GM12878 (cell line): ENCODE measurements at regions not wholly inside any gene's neighbourhood (a gene's known extent, or its start where the extent isn't known, plus 50 kb on each side); places are given as distances from the start of the nearest gene placed in this dataset.

Source experiments
- ATAC-seq: fragments of 200-7000 bp; cut with Tn5 transposase; 3 replicates; pipeline ENCODE4 v1.9.1; 2020; ENCODE audit warnings: mild to moderate bottlenecking, moderate library complexity
- BruUV-seq: library from RNA; stranded (reverse); fragments of 400-500 nt; replicated peaks from 2 replicates; lab custom pipeline; 2021; lab: Mats Ljungman, UMichigan
- CTCF ChIA-PET: fragments of 300-600 bp; sonication (Branson Sonifier 250); formaldehyde crosslinking; extraction: SDS; loops from one replicate; lab custom pipeline; 2021; ENCODE audit warnings: inconsistent platforms; lab: Yijun Ruan, JAX
- POLR2A ChIA-PET: fragments of 350-600 bp; formaldehyde crosslinking; extraction: SDS; loops from one replicate; lab custom pipeline; 2021; ENCODE audit warnings: inconsistent platforms; lab: Charles Lee
- RAD21 ChIA-PET: fragments of 300-600 bp; sonication (Branson Sonifier 250); formaldehyde crosslinking; loops from one replicate; lab custom pipeline; 2023; ENCODE audit warnings: antibody characterized with exemption; ENCODE audit not compliant: unreplicated experiment; lab: Charles Lee
- SMC1A ChIA-PET: fragments of 300-600 bp; sonication (Branson Sonifier 250); formaldehyde crosslinking; loops from one replicate; lab custom pipeline; 2023; ENCODE audit not compliant: unreplicated experiment, uncharacterized antibody; lab: Charles Lee
- DNase-seq: peaks from one replicate; pipeline ENCODE4 v3.0.0-alpha.2; 2011; ENCODE audit warnings: low read depth, low spot score
- FAIRE-seq: peaks from 3 replicates; lab custom pipeline; 2011; peaks lifted over from hg19 to GRCh38; lab: Jason Lieb, UNC
- H2AFZ ChIP-seq: 2 replicates; pipeline ENCODE4 v1.6.0; 2011; ENCODE audit warnings: low read depth, low read length, control low read depth; ENCODE audit not compliant: control insufficient read depth
- H3K27ac ChIP-seq: 2 replicates; pipeline ENCODE4 v1.5.1; 2011; ENCODE audit warnings: control low read depth; ENCODE audit not compliant: control insufficient read depth, insufficient read depth
- H3K27me3 ChIP-seq, 2 experiments: replicated peaks in 1 of 2; 2 replicates each; pipeline versions ENCODE4 v1.6.0 to v1.6.1; 2011; ENCODE audit warnings: low read length in 1 of 2; ENCODE audit not compliant: control insufficient read depth in 2 of 2, insufficient read depth in 2 of 2
- H3K36me3 ChIP-seq, 2 experiments: 2 replicates each; pipeline ENCODE4 v1.5.1; 2011; ENCODE audit warnings: low read length in 1 of 2; ENCODE audit not compliant: control insufficient read depth in 2 of 2, insufficient read depth in 2 of 2
- H3K4me1 ChIP-seq: 2 replicates; pipeline ENCODE4 v1.6.1; 2011; ENCODE audit warnings: mild to moderate bottlenecking, low read length, moderate library complexity, mixed read lengths; ENCODE audit not compliant: control insufficient read depth, insufficient read depth
- H3K4me2 ChIP-seq: 2 replicates; pipeline ENCODE4 v1.6.0; 2011; ENCODE audit warnings: control low read depth; ENCODE audit not compliant: control insufficient read depth, insufficient read depth
- H3K4me3 ChIP-seq: fragments of 200-600 bp; sonication (generic); 2 replicates; pipeline ENCODE4 v1.5.1; 2016
- H3K79me2 ChIP-seq: 2 replicates; pipeline ENCODE4 v1.6.0; 2011; ENCODE audit warnings: low read length; ENCODE audit not compliant: control insufficient read depth, insufficient read depth
- H3K9ac ChIP-seq: 2 replicates; pipeline ENCODE4 v1.8.0; 2011; ENCODE audit warnings: low read length, control low read depth, mixed read lengths; ENCODE audit not compliant: control insufficient read depth, insufficient read depth
- H3K9me3 ChIP-seq: replicated peaks from 3 replicates; pipeline ENCODE4 v1.5.1; 2011; ENCODE audit warnings: mild to moderate bottlenecking, low read length; ENCODE audit not compliant: control insufficient read depth, insufficient read depth
- H4K20me1 ChIP-seq: 2 replicates; pipeline ENCODE4 v1.6.0; 2011; ENCODE audit not compliant: control insufficient read depth, insufficient read depth
- BHLHE40 ChIP-seq, 2 experiments: fragments of 450-650 bp in 1 of 2; IDR thresholded peaks; 2 replicates each; pipeline ENCODE4 v1.6.1; 2011 to 2017; ENCODE audit warnings: low read depth in 2 of 2, borderline replicate concordance in 1 of 2, improper control_type of control experiment in 1 of 2, low read length in 1 of 2, mild to moderate bottlenecking in 1 of 2
- BMI1 ChIP-seq: fragments of 450-650 bp; IDR thresholded peaks from 2 replicates; pipeline ENCODE4 v1.6.1; 2016; ENCODE audit warnings: mild to moderate bottlenecking, moderate library complexity, borderline replicate concordance
- RAD51 ChIP-seq: fragments of 450-650 bp; IDR thresholded peaks from 2 replicates; pipeline ENCODE4 v1.6.1; 2016; ENCODE audit warnings: moderate library complexity, mild to moderate bottlenecking, inconsistent platforms
- STAT3 ChIP-seq: IDR thresholded peaks from 2 replicates; pipeline ENCODE4 v1.6.1; 2011; ENCODE audit warnings: low read depth, low read length, improper control_type of control experiment
- WGBS: methylation state at CpG from one replicate; pipeline ENCODE4 v1.1.6; 2016; ENCODE audit warnings: low lambda C conversion rate; ENCODE audit not compliant: insufficient replicate concordance, insufficient coverage; ENCODE audit errors: missing lambda C conversion rate; 5-methylcytosine and 5-hydroxymethylcytosine counted together
- in situ Hi-C: fragments of 300-500 bp; cut with MboI; formaldehyde crosslinking; loops from 9 replicates; pipeline ENCODE4 v1.14.3; 2018; ENCODE audit warnings: mixed read lengths
- intact Hi-C: fragments of 100-400 bp; cut with micrococcal nuclease; formaldehyde crosslinking; loops from one replicate; pipeline ENCODE4 v1.14.2; 2022; ENCODE audit not compliant: unreplicated experiment
- TF ChIP-seq, protein P1 (sequence below): fragments of 450-650 bp; IDR thresholded peaks from 2 replicates; pipeline ENCODE4 v1.6.1; 2017; ENCODE audit warnings: antibody characterized with exemption, mild to moderate bottlenecking, moderate library complexity
- TF ChIP-seq, protein P2 (sequence below): IDR thresholded peaks from 2 replicates; pipeline ENCODE4 v1.6.1; 2012; ENCODE audit warnings: low read depth, low read length, improper control_type of control experiment

DNA sequence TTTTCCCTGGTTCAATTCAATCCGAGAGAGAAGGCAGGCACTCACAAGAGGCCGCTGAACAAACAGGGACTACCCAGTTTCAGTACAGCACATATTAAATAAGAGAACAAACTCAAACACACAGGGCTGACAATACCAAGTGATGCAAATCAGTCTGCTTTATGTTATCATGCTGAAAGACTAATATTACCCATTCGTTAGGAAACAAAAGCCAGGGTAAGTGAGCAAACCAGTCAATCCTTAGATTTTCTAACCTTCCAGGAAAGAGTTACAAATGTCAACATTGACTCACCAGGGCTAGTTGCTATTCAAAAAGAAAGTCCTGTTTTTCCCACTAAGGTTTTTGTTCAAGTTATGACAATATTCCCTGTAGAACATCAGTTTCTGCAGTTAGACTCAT lies 246.2 kb downstream of the C12orf42 start (continued):
- TF ChIP-seq, protein P1, sequence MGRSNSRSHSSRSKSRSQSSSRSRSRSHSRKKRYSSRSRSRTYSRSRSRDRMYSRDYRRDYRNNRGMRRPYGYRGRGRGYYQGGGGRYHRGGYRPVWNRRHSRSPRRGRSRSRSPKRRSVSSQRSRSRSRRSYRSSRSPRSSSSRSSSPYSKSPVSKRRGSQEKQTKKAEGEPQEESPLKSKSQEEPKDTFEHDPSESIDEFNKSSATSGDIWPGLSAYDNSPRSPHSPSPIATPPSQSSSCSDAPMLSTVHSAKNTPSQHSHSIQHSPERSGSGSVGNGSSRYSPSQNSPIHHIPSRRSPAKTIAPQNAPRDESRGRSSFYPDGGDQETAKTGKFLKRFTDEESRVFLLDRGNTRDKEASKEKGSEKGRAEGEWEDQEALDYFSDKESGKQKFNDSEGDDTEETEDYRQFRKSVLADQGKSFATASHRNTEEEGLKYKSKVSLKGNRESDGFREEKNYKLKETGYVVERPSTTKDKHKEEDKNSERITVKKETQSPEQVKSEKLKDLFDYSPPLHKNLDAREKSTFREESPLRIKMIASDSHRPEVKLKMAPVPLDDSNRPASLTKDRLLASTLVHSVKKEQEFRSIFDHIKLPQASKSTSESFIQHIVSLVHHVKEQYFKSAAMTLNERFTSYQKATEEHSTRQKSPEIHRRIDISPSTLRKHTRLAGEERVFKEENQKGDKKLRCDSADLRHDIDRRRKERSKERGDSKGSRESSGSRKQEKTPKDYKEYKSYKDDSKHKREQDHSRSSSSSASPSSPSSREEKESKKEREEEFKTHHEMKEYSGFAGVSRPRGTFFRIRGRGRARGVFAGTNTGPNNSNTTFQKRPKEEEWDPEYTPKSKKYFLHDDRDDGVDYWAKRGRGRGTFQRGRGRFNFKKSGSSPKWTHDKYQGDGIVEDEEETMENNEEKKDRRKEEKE = no peak
- TF ChIP-seq, protein P2, sequence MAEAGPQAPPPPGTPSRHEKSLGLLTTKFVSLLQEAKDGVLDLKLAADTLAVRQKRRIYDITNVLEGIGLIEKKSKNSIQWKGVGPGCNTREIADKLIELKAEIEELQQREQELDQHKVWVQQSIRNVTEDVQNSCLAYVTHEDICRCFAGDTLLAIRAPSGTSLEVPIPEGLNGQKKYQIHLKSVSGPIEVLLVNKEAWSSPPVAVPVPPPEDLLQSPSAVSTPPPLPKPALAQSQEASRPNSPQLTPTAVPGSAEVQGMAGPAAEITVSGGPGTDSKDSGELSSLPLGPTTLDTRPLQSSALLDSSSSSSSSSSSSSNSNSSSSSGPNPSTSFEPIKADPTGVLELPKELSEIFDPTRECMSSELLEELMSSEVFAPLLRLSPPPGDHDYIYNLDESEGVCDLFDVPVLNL = no peak
- no peak for TF ChIP-seq BMI1
- TF ChIP-seq, all 136 proteins: peak for 0

DNA sequence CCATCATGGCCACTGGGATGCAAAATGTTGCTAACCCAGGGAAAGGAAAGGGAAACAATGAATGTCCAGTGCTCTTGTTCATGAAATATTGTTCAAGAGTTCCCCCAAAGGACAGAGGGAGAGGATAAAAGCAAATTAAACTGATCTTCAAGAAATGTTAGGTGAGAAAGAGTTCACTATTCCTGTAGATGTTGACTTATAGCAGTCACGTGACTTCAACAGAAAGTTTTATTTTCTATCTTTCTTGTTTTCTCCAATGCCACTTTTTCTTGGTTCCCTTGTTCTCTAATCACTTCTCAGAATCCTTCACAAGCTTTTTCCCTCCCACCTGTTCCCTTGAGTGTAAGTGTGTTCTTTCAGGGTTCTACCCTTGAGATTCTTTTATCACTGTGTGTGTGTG lies 245.3 kb downstream of the C12orf42 start:
- no peak for TF ChIP-seq STAT3
- TF ChIP-seq BHLHE40 (IDR thresholded peaks at IDR 0.05; ENCODE audit: borderline replicate concordance in 1 of 2, low read depth in 2 of 2, low read length in 1 of 2) = peak in 1 of 2 experiments; percentile 15; a peak in 1 of 4 replicates
- TF ChIP-seq RAD51 = peak; percentile 61; the same call in 1 of the 2 replicates
- TF ChIP-seq, all 136 proteins: peak for 2
- no peaks in the 10 kb centered on the region for H4K20me1 ChIP-seq
- intact Hi-C loops (no loop called here), in situ Hi-C loops (no loop called here)
- H3K4me3 ChIP-seq = no peak overlapping the region
- DNase-seq (no peak), FAIRE-seq (no peak), ATAC-seq (no peak)
- no peaks in the 10 kb centered on the region for H3K79me2 ChIP-seq
- no peaks in the 10 kb centered on the region for H3K36me3 ChIP-seq
- POLR2A ChIA-PET = no interaction called here
- H3K9me3 ChIP-seq = no peaks in the 10 kb centered on the region
- WGBS = 84% methylated on average over 1 of the region's 1 CpG
- RAD21 ChIA-PET = interaction anchor here (1.2 kb wide), 1 partner anchor 21 kb away, joined by 3 read pairs; no protein-coding TSS in a partner anchor
- SMC1A ChIA-PET = no interaction called here
- no peak overlapping the region for H3K27ac ChIP-seq
- CTCF ChIA-PET = no interaction called here
- no peak overlapping the region for H2AFZ ChIP-seq
- no peak overlapping the region for H3K4me2 ChIP-seq
- no TSS peak for BruUV-seq
- H3K27me3 ChIP-seq = no peaks in the 10 kb centered on the region
- no peaks in the 10 kb centered on the region for H3K4me1 ChIP-seq
- H3K9ac ChIP-seq = no peak overlapping the region
